NK-92 treated with Interleukin-12 subunit alpha and Interleukin-12 subunit beta, amount 100 ng/mL, for 24 hours (cell line): ENCODE measurements at regions not wholly inside any gene's neighbourhood (a gene's known extent, or its start where the extent isn't known, plus 50 kb on each side); places are given as distances from the start of the nearest gene placed in this dataset.

Source experiments
- DNase-seq: peaks from one replicate; lab custom pipeline; 2025; lab: John Stamatoyannopoulos, UW

DNA sequence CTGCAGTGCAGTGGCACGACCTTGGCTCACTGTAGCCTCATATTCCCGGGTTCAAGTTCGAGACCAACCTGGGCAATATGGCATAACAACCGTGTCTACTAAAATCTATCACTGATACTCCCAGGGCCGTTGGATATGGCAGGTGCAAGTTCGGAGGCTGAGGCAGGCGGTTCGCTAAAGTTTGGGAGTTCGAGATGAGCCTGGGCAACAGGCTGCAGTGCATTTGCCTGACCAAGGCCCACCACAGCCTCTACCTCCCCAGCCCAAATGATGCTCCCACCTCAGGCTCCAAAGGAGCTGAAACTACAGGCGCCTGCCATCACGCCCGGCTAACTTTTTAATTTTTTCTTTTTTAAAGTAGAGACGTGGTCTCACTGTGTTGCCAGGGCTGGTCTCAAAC, 177.1 kb upstream of the ALG10B start:
- no peak for DNase-seq

- DNase-seq: no peak
Observed at GRCh38 chr12:38141239-38141638, 175.3 kb upstream of the ALG10B start.

- no peak for DNase-seq
Observed at GRCh38 chr12:38141861-38142260, 174.7 kb upstream of the ALG10B start.

- DNase-seq: no peak
Observed at GRCh38 chr12:38142974-38143373, 173.6 kb upstream of the ALG10B start.

DNA sequence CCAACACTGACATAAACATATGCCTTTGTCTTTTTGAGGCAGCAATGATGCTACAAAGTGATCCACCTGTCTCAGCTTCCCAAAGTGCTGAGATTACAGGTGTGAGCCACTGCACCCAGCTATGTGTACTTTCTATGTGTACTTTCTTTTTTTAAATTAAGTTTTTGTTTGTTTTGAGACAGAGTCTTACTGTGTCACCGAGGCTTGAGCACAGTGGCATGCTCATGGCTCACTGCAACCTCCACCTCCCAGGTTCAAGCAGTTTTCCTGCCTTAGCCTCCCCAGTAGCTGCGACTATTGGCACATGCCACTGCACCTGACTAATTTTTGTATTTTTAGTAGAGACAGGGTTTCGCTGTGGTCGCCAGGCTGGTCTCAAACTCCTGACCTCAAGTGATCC, 172.5 kb upstream of the ALG10B start:
- DNase-seq: no peak

- no peak for DNase-seq
Observed at GRCh38 chr12:38144601-38145436, 171.8 kb upstream of the ALG10B start.

DNA sequence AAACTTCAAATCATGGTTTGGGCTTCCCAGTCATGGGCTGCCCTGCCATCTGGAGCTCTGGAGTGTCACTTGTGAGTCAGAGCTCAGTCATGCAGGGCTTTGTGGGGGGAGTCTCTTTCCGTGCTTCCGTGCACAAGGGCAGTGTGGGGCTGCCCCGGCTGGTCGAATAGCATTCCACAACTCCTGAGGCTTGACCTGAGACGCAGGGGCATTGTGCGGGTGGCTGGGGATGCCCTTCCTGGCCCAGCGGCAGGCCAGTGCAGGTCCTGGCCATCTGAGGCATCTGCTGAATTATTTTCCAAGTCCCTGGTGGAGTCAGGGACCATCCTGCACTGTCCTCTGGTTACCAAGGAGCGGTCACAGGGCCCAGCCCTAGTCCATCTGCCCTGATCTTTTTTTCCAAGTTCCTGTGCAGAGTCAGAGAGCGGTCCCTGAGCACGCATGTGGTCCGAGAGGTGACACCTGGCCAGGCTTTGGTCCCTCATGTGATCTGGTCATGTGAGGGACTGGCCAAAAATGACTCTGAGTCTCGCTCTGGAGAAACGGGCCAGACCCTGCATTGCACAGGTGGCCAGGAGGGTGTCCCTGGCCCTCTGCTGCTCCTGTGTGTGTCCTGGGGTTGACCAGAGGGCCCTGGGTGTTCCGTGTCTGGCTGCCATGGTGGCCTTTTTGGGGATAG, 167.0 kb upstream of the ALG10B start:
- no peak for DNase-seq

- no peak for DNase-seq
Observed at GRCh38 chr12:38151991-38152700, 164.4 kb upstream of the ALG10B start.

- DNase-seq: no peak
Observed at GRCh38 chr12:38152816-38153736, 163.5 kb upstream of the ALG10B start.

DNA sequence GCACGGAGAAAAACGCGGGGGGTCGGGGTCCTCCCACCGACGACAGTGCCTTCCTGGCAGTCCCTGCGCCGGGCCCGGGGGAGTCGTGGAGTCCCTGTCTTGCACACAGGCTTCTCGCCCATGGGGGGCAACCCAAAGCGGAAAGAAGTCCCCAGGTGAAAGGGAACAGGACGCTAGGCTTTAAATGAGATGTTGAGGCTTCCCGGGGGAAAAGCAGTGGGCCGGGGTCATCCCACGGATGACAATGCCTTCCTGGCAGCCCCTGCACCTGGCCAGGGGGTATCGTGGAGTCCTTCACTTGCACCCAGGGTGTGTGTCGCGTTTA, 162.9 kb upstream of the ALG10B start:
- no peak for DNase-seq

DNA sequence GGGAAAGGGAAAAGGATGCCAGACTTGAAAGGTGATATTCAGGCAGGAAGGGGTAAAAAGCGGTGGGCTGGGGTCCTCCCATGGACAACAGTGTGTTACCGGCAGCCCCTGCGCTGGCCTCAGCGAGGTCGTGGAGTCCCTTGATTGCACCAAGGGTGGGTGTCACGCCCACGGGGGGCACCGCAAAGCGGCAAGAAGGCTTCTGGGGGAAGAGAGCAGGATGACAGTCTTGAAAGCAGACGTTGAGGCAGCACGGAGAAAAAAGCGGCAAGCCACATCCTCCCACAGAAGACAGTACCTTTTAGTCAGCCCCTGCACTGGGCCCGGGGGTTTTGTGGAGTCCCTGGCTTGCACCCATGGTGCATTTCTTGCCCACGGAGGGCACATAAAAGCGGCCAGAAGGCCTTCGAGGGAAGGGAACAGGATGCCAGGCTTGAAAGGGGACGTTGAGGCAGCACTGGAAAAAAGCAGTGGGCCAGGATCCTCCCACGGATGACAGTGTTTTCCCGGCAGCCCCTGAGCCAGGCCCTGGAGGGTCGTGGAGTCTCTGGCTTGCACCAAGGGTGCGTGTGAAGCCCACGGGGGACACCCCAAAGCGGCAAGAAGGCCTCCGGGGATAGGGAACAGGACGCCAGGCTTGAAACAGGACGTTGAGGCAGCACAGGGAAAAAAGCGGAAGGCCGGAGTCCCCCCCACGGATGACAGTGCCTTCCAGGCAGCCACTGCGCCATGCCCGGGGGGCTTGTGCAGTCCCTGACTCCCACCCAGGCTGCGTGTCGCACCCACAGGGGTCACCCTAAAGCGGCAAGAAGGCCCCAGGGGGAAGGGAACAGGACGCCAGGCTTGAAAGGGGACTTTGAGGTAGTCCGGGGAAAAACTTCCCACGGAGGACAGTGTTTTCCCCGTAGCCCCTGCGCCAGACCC, 162.2 kb upstream of the ALG10B start:
- no peak for DNase-seq

DNA sequence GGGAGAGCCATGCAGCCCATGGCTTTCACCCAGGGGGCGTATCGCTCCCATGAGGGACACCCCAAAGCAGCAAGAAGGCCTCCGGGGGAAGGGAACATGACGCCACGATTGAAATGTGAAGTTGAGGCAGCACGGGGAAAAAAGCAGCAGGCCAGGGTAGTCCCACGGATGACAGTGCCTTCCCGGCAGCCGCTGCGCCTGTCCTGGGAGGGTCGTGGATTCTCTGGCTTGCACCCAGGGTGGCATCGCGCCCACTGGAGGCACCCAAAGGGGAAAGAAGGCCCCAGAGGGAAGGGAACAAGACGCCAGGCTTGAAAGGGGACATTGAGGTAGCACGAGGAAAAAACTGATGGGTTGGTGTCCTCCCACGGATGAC, 161.6 kb upstream of the ALG10B start:
- DNase-seq: no peak

GRCh38 chr12:38155526-38156496, 160.8 kb upstream of the ALG10B start:
- no peak for DNase-seq

- no peak for DNase-seq
Observed at GRCh38 chr12:38156497-38157245, 159.9 kb upstream of the ALG10B start.

- no peak for DNase-seq
Observed at GRCh38 chr12:38157274-38157932, 159.2 kb upstream of the ALG10B start.

- DNase-seq: no peak
Observed at GRCh38 chr12:38157933-38158401, 158.6 kb upstream of the ALG10B start.

DNA sequence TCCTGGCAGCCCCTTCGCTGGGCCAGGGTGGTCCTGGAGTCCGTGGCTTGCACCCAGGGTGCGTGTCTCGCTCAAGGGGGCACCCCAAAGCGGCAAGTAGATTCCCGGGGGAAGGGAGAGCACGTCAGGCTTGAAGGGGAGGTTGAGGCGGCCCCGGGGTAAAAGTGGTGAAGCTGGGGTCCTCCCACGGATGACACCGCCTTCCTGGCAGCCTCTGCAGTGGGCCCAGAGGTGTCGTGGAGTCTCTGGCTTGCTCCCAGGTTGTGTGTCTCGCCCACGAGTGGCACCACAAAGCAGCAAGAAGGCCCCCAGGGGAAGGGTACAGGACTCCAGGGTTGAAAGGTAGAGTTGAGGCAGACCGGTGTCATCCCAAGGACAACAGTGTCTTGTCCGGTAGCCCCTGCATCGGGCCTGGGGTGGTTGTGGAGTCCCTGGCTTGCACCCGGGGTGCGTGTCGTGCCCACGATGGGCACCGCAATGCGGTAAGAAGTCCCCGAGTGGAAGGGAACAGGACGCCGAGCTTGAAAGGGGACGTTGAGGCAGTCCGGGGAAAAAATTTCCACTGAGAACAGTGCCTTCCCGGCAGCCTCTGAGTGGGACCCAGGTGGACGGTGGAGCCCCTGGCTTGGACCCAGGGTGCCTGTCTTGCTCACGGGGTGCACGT, 158.0 kb upstream of the ALG10B start:
- DNase-seq: no peak

DNA sequence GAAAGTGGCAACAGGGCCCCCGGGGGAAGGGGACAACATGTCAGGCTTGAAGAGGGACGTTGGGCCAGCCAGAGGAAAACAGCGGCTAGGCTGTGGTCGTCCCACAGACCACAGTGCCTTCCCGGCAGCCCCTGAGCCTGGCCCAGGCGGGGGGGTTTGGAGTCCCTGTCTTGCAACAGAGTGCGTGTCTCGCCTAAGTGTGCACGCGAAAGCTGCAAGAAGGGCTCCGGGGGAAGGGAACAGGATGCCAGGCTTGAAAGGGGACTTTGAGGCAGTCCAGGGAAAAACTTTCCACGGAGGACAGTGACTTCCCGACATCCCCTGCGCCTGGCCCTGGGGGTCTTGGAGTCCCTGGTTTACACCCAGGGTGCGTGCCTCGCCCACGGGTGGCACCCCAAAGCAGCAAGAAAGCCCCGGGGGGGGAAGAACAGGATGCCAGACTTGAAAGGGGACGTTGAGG, 157.5 kb upstream of the ALG10B start:
- DNase-seq: no peak
